GM19452 (cell line): ENCODE measurements at regions not wholly inside any gene's neighbourhood (a gene's known extent, or its start where the extent isn't known, plus 50 kb on each side); places are given as distances from the start of the nearest gene placed in this dataset.

ENCODE experiments used
- ATAC-seq: cut with Tn5 transposase; IDR thresholded peaks from one replicate; pipeline ENCODE4 v1.9.1; 2021; ENCODE audit not compliant: unreplicated experiment

DNA sequence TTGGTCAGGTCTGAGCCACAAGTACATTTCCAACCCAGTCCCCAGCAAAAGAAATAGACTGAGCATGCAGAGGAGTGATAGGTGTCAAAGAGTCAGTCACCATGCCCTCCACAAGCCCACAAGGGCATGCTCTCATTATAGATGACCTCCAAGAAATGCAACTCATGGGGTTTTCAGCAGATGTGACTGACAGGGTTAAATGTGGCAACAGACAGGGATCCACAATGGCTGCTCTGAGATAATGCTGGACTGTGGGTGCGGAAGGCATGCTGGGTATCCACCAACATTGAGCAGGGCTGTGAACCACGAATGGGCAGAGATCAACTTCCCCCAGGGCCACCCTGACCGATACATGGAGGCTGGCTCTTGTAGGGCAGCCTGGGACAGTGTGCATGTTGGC, 115.8 kb downstream of the BCOR start:
- no peak for ATAC-seq

DNA sequence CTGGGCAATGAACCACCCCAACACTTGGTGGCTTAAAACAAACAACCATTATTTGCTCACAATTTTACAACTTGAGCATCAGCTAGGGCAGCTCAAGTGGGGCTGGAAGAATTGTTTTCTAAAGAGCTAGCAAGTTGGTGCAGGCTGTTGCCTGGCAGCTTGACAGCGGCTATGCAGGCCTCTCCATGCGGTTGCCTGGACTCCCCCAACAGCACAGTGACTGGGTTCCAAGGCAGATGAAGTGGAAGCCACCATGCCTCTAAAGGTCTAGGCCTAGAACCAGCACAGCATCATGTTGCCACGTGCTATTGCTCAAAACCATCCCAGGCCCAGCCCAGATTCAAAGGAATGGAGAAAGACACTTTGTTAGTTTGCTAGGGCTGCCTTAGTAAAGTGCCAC, 114.8 kb downstream of the BCOR start:
- no peak for ATAC-seq

DNA sequence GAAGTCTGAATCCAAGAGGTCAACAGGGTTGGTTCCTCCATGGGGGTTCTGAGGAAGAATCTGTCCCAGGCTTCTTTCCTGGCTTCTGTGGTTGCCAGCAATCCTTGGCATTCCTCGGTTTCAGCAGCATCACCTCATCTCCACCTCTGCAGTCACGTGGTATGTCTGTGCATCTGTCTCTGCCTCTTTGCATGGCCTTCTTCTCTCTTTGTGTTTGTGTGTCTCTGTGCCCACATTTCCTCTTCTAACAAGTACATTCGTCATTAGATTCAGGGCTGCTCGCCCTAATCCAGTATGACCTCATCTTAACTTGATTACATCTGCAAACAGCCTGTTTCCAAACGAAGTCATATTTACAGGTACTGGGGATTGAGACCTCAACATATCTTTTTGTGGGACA, 114.0 kb downstream of the BCOR start:
- no peak for ATAC-seq

- no peak for ATAC-seq
These were observed 113.4 kb downstream of the BCOR start for GRCh38 chrX:39984191-39984956.

DNA sequence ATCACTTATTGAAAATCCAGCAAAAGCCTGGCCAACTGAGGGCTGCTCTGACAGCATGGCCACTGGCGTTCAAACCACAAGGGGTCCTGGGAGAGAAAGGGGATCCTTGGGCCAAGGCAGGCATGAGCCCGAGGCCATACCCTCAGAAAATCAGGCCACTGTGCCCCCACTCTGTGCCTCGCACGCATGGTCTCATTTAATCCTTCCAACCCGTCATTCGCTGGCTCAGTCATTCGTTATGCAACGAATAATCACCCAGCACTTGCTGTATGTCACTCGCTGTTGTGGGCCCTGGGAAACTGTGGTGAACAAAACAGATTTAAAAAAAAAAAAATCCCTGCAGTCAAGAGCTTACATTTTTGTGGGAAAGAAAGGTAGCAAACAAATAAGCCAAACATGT, 112.7 kb downstream of the BCOR start:
- ATAC-seq, result no peak

- ATAC-seq, result no peak
These were observed 112.2 kb downstream of the BCOR start for GRCh38 chrX:39985551-39985950.

- ATAC-seq, result no peak
These were observed 109.3 kb downstream of the BCOR start for GRCh38 chrX:39988496-39988895.

DNA sequence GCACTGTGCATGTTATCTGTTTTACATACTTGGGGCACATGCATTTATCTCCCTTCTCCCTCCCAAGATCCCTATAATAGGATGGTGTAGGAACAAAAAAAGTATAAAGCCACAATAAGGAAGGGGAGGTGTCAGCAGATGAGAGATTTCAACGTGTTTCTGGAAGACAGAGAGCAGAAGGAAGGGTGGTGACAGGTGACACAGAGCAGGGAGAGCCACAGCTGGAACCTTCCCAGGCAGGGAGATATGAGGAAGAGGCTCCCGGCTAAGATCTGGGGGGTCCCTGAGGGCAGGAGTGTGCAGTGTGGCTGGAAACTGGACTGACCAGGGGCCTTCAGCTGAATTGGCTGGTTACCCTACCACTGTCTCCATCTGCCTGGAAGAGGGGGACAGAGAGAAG, 107.4 kb downstream of the BCOR start:
- no peak for ATAC-seq

DNA sequence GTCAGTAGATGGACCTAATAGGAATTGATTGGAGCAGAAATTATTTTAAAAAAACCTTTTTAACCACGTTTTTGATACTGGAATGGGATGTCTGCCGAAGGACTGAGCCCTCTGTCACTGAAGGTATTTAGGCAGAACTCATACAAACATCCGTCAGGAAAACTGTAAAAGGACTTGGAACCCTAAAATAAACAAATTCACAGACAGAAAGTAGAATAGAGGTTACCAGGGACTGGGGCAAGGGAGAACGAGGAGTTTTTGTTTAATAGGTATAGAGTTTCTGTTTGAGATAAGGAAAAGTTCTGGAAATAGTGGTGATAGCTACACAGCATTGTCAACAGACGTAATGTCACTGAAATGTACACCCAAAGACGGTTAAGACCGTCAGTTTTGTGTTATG, 105.5 kb downstream of the BCOR start:
- no peak for ATAC-seq

GRCh38 chrX:39995457-39995856, 102.3 kb downstream of the BCOR start:
- ATAC-seq, result no peak

DNA sequence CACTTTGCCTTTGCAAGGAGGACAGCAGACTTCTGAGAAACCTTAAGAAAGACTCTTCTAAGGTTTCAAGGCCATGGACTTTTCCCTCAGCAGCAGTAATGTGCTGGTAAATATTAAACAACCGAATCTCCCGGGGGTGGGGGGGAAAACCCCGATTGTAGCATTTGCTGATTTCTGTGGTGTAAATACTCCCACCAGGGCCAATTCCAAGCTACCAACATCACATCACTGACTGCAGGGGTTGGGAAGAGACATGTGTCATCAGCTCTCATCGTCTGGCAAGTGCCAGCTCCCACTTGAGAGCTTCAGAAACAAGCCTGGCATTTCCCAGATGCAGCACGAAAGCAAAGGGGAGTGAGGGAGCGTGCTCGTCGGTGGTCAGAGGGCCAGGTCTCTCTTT, 101.2 kb downstream of the BCOR start:
- ATAC-seq, result no peak

GRCh38 chrX:39998636-39999406, 98.9 kb downstream of the BCOR start:
- no peak for ATAC-seq
